GM12872 (cell line): ENCODE measurements at regions not wholly inside any gene's neighbourhood (a gene's known extent, or its start where the extent isn't known, plus 50 kb on each side); places are given as distances from the start of the nearest gene placed in this dataset.

Experiments used
- CTCF ChIP-seq: IDR thresholded peaks from 3 replicates; pipeline ENCODE4 v1.5.1; 2011; ENCODE audit warnings: low read depth, mild to moderate bottlenecking, low read length, moderate library complexity; ENCODE audit not compliant: insufficient read depth

GRCh38 chr2:172658945-172659344, 76.7 kb upstream of the RAPGEF4 start:
- TF ChIP-seq CTCF, result no peak

- TF ChIP-seq CTCF, result no peak
These were observed 73.5 kb upstream of the RAPGEF4 start for GRCh38 chr2:172662099-172662498.

- no peak for TF ChIP-seq CTCF
These were observed 70.9 kb upstream of the RAPGEF4 start for GRCh38 chr2:172664766-172665165.

GRCh38 chr2:172667581-172668325, 67.9 kb upstream of the RAPGEF4 start:
- no peak for TF ChIP-seq CTCF

GRCh38 chr2:172671501-172671900, 64.1 kb upstream of the RAPGEF4 start:
- no peak for TF ChIP-seq CTCF

GRCh38 chr2:172672114-172672513, 63.5 kb upstream of the RAPGEF4 start:
- TF ChIP-seq CTCF, result no peak

GRCh38 chr2:172673056-172673683, 62.5 kb upstream of the RAPGEF4 start:
- TF ChIP-seq CTCF, result no peak
